Astrocyte (in vitro differentiated cells and primary cell): ENCODE measurements at regions not wholly inside any gene's neighbourhood (a gene's known extent, or its start where the extent isn't known, plus 50 kb on each side); places are given as distances from the start of the nearest gene placed in this dataset.

Experiments
- EZH2 ChIP-seq: IDR thresholded peaks from 2 replicates; pipeline ENCODE4 v1.6.1; 2012; ENCODE audit warnings: mild to moderate bottlenecking, low read length, inconsistent platforms; ENCODE audit not compliant: insufficient read depth
- TF ChIP-seq, protein P1 (sequence below): IDR thresholded peaks from 2 replicates; pipeline ENCODE4 v1.5.1; 2011; ENCODE audit warnings: low read depth, mild to moderate bottlenecking, inconsistent platforms, low read length, moderate library complexity; ENCODE audit not compliant: insufficient read depth

DNA sequence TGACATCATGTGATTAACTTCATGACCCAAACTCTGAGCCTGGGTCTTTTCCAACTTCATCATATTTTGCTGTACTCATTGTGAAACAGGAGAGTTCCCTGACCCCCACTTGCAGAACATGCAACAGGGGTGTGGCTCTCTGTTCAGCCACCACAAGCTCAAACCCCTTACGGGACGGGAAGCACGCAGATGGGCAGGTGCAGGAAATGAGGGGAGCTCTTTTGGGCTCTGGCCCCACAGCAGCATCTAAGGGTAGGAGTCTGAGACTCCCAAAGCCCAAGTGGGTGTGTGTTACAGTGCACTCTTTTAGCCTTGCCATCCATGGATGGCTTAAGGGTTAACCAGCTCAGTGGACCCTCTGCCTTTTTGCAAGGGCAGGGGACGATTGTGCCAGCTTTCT is 599.5 kb upstream of the SMIM31 start:
- TF ChIP-seq, protein P1, sequence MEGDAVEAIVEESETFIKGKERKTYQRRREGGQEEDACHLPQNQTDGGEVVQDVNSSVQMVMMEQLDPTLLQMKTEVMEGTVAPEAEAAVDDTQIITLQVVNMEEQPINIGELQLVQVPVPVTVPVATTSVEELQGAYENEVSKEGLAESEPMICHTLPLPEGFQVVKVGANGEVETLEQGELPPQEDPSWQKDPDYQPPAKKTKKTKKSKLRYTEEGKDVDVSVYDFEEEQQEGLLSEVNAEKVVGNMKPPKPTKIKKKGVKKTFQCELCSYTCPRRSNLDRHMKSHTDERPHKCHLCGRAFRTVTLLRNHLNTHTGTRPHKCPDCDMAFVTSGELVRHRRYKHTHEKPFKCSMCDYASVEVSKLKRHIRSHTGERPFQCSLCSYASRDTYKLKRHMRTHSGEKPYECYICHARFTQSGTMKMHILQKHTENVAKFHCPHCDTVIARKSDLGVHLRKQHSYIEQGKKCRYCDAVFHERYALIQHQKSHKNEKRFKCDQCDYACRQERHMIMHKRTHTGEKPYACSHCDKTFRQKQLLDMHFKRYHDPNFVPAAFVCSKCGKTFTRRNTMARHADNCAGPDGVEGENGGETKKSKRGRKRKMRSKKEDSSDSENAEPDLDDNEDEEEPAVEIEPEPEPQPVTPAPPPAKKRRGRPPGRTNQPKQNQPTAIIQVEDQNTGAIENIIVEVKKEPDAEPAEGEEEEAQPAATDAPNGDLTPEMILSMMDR, result no peak
- no peak for TF ChIP-seq EZH2
